H1 (cell line): ENCODE measurements at regions not wholly inside any gene's neighbourhood (a gene's known extent, or its start where the extent isn't known, plus 50 kb on each side); places are given as distances from the start of the nearest gene placed in this dataset.

Experiments used
- JUND ChIP-seq: IDR thresholded peaks from 2 replicates; pipeline ENCODE4 v1.6.1; 2011; ENCODE audit warnings: mild to moderate bottlenecking, improper control_type of control experiment, low read length
- SIX5 ChIP-seq: IDR thresholded peaks from 2 replicates; pipeline ENCODE4 v1.6.1; 2011; ENCODE audit warnings: mild to moderate bottlenecking, low read depth, low read length
- SRF ChIP-seq: IDR thresholded peaks from 2 replicates; pipeline ENCODE4 v1.6.1; 2011; ENCODE audit warnings: mild to moderate bottlenecking, low read depth, low read length, moderate library complexity
- TF ChIP-seq, protein P1 (sequence below): IDR thresholded peaks from 2 replicates; pipeline ENCODE4 v1.6.1; 2011; ENCODE audit warnings: low read length, improper control_type of control experiment

DNA sequence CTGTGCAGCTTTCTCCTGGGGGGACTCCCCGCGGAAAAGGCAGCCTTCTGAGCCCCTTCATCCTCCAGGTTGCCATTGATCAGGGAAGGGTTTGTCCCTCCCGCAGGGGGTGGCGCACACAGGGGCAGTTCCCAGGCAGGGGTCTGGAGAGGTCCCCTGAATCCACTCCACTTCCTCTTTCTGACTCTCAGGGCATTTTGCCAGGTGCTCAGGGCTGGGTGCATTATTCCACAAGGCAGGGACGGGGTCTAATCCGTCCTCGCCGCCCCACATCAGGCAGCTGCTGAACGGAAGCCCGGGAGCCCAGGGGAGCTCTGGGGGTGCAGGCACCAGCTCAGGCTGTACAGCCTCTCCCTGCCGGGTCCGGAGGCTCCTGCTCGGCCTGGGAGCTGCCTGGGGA is 180.9 kb downstream of the TTLL2 start (continued):
- TF ChIP-seq SRF (no peak), JUND (no peak), SIX5 (no peak)
- TF ChIP-seq, protein P1, sequence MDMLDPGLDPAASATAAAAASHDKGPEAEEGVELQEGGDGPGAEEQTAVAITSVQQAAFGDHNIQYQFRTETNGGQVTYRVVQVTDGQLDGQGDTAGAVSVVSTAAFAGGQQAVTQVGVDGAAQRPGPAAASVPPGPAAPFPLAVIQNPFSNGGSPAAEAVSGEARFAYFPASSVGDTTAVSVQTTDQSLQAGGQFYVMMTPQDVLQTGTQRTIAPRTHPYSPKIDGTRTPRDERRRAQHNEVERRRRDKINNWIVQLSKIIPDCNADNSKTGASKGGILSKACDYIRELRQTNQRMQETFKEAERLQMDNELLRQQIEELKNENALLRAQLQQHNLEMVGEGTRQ = no peak
- TF ChIP-seq, all 59 proteins: peak for 0
